ENCODE measurements at regions not wholly inside any gene's neighbourhood (a gene's known extent, or its start where the extent isn't known, plus 50 kb on each side); places are given as distances from the start of the nearest gene placed in this dataset.

- TF ChIP-seq CTCF (IDR thresholded peaks at IDR 0.05) (no peak), EZH2 (IDR thresholded peaks at IDR 0.05; ENCODE audit: borderline replicate concordance, insufficient read depth, low read depth, low read length, poor library complexity, severe bottlenecking) (no peak)
Measured at GRCh38 chr5:17364987-17365810, 132.8 kb upstream of the TAF11L2 start.

Data from B cell (primary cell).